NCI-H128 (cell line): ENCODE measurements at regions not wholly inside any gene's neighbourhood (a gene's known extent, or its start where the extent isn't known, plus 50 kb on each side); places are given as distances from the start of the nearest gene placed in this dataset.

Experiments used
- DNase-seq: peaks from one replicate; lab custom pipeline; 2025; ENCODE audit not compliant: unreplicated experiment; lab: John Stamatoyannopoulos, UW

GRCh38 chr10:94043431-94043990 lies 49.8 kb downstream of the PLCE1 start:
- no peak for DNase-seq

GRCh38 chr10:94046098-94046497 lies 52.4 kb downstream of the PLCE1 start:
- DNase-seq = no peak

GRCh38 chr10:94047293-94047692 lies 53.6 kb downstream of the PLCE1 start:
- DNase-seq = no peak

- DNase-seq = no peak
Measured at GRCh38 chr10:94049911-94050310, 56.2 kb downstream of the PLCE1 start.

- DNase-seq = no peak
Measured at GRCh38 chr10:94052281-94052680, 58.5 kb downstream of the PLCE1 start.

- no peak for DNase-seq
Measured at GRCh38 chr10:94052866-94053791, 59.4 kb downstream of the PLCE1 start.

GRCh38 chr10:94059178-94059883 lies 65.6 kb downstream of the PLCE1 start:
- DNase-seq = no peak

- no peak for DNase-seq
Measured at GRCh38 chr10:94061026-94061425, 67.3 kb downstream of the PLCE1 start.

GRCh38 chr10:94062611-94063010 lies 68.9 kb downstream of the PLCE1 start:
- DNase-seq = no peak

GRCh38 chr10:94065362-94065761 lies 71.6 kb downstream of the PLCE1 start:
- no peak for DNase-seq

GRCh38 chr10:94065787-94066186 lies 72.1 kb downstream of the PLCE1 start:
- no peak for DNase-seq

- DNase-seq = no peak
Measured at GRCh38 chr10:94066411-94066810, 72.7 kb downstream of the PLCE1 start.

- no peak for DNase-seq
Measured at GRCh38 chr10:94069884-94070283, 76.2 kb downstream of the PLCE1 start.

- no peak for DNase-seq
Measured at GRCh38 chr10:94074462-94074861, 80.7 kb downstream of the PLCE1 start.

GRCh38 chr10:94075506-94075905 lies 81.8 kb downstream of the PLCE1 start:
- no peak for DNase-seq

- DNase-seq = no peak
Measured at GRCh38 chr10:94076325-94076841, 82.7 kb downstream of the PLCE1 start.

- DNase-seq = no peak
Measured at GRCh38 chr10:94077042-94077441, 83.3 kb downstream of the PLCE1 start.

- DNase-seq = no peak
Measured at GRCh38 chr10:94080108-94080507, 86.4 kb downstream of the PLCE1 start.

- no peak for DNase-seq
Measured at GRCh38 chr10:94083662-94084265, 90.0 kb downstream of the PLCE1 start.

- DNase-seq = no peak
Measured at GRCh38 chr10:94084344-94084743, 90.6 kb downstream of the PLCE1 start.

GRCh38 chr10:94085288-94085687 lies 91.6 kb downstream of the PLCE1 start:
- no peak for DNase-seq
